ENCODE measurements at regions not wholly inside any gene's neighbourhood (a gene's known extent, or its start where the extent isn't known, plus 50 kb on each side); places are given as distances from the start of the nearest gene placed in this dataset.

GRCh38 chr4:120540625-120541024 lies 381.9 kb downstream of the PRDM5 start:
- no peaks in the 10 kb centered on the region for H3K4me1 ChIP-seq (ENCODE audit: control insufficient read depth in 2 of 2, insufficient read depth in 1 of 2, low read depth in 1 of 2, low read length in 2 of 2)
- no peak overlapping the region for H3K18ac ChIP-seq (ENCODE audit: low read length)
- H2AFZ ChIP-seq (ENCODE audit: low read length): no peak overlapping the region
- no peak overlapping the region for H3K27ac ChIP-seq (replicated peaks; ENCODE audit: low read length)
- no peak overlapping the region for H4K91ac ChIP-seq (ENCODE audit: low read depth, low read length, poor library complexity)
- H2BK5ac ChIP-seq (ENCODE audit: low read length): no peak overlapping the region
- H2AK5ac ChIP-seq (ENCODE audit: low read depth, low read length): no peak overlapping the region
- DNase-seq (ENCODE audit: low spot score): no peak
- H3K27me3 ChIP-seq (ENCODE audit: control insufficient read depth in 3 of 3, insufficient read depth in 3 of 3, low read depth in 1 of 3, low read length in 3 of 3): no peaks in the 10 kb centered on the region
- no peaks in the 10 kb centered on the region for H3K36me3 ChIP-seq (replicated peaks in 1 of 2; ENCODE audit: control insufficient read depth in 2 of 2, insufficient read depth in 2 of 2, low read length in 2 of 2)
- no CpG with 5 or more reads among the region's 5 CpGs for WGBS, 2 donors (ENCODE audit: extremely low coverage in 2 of 2, insufficient read length in 2 of 2, insufficient replicate concordance in 1 of 2)
- H3K14ac ChIP-seq (ENCODE audit: low read length): no peak overlapping the region
- H3K4ac ChIP-seq (ENCODE audit: low read length): no peak overlapping the region
- no peak overlapping the region for H2BK15ac ChIP-seq (ENCODE audit: low read length)
- no peak overlapping the region for H4K8ac ChIP-seq (ENCODE audit: low read depth, low read length)
- H3K79me1 ChIP-seq (ENCODE audit: low read depth, low read length): no peaks in the 10 kb centered on the region
- H2BK12ac ChIP-seq (ENCODE audit: low read length): no peak overlapping the region
- no peak overlapping the region for H3K4me2 ChIP-seq (ENCODE audit: insufficient read depth, low read length, poor library complexity, severe bottlenecking)
- no peak overlapping the region for H3K23ac ChIP-seq (ENCODE audit: low read depth, low read length, poor library complexity)
- H2BK120ac ChIP-seq (ENCODE audit: low read depth, low read length): no peak overlapping the region
- no peak overlapping the region for H3K4me3 ChIP-seq (ENCODE audit: low read length in 2 of 2)
- H3K9me3 ChIP-seq (replicated peaks in 1 of 2; ENCODE audit: control insufficient read depth in 2 of 2, insufficient read depth in 1 of 2, low read depth in 1 of 2, low read length in 2 of 2): no peaks in the 10 kb centered on the region
- H3K9ac ChIP-seq (ENCODE audit: low read depth, low read length, poor library complexity): no peak overlapping the region

GRCh38 chr4:120536884-120537283 lies 385.6 kb downstream of the PRDM5 start:
- Histone ChIP-seq H4K91ac (ENCODE audit: low read depth, low read length, poor library complexity) (no peak overlapping the region), H2AK5ac (ENCODE audit: low read depth, low read length) (no peak overlapping the region), H3K4ac (ENCODE audit: low read length) (no peak overlapping the region), H2BK12ac (ENCODE audit: low read length) (no peak overlapping the region), H3K9me3 (replicated peaks in 1 of 2; ENCODE audit: control insufficient read depth in 2 of 2, insufficient read depth in 1 of 2, low read depth in 1 of 2, low read length in 2 of 2) (no peaks in the 10 kb centered on the region), H2BK5ac (ENCODE audit: low read length) (no peak overlapping the region), H3K27ac (replicated peaks; ENCODE audit: low read length) (no peak overlapping the region), H3K18ac (ENCODE audit: low read length) (no peak overlapping the region), H3K23ac (ENCODE audit: low read depth, low read length, poor library complexity) (no peak overlapping the region), H3K4me2 (ENCODE audit: insufficient read depth, low read length, poor library complexity, severe bottlenecking) (no peak overlapping the region), H3K27me3 (ENCODE audit: control insufficient read depth in 3 of 3, insufficient read depth in 3 of 3, low read depth in 1 of 3, low read length in 3 of 3) (no peaks in the 10 kb centered on the region), H3K36me3 (replicated peaks in 1 of 2; ENCODE audit: control insufficient read depth in 2 of 2, insufficient read depth in 2 of 2, low read length in 2 of 2) (no peaks in the 10 kb centered on the region), H4K8ac (ENCODE audit: low read depth, low read length) (no peak overlapping the region), H2BK120ac (ENCODE audit: low read depth, low read length) (no peak overlapping the region), H3K9ac (ENCODE audit: low read depth, low read length, poor library complexity) (no peak overlapping the region), H3K4me1 (ENCODE audit: control insufficient read depth in 2 of 2, insufficient read depth in 1 of 2, low read depth in 1 of 2, low read length in 2 of 2) (no peaks in the 10 kb centered on the region), H3K79me1 (ENCODE audit: low read depth, low read length) (no peaks in the 10 kb centered on the region), H2BK15ac (ENCODE audit: low read length) (no peak overlapping the region), H3K14ac (ENCODE audit: low read length) (no peak overlapping the region), H3K4me3 (ENCODE audit: low read length in 2 of 2) (no peak overlapping the region), H2AFZ (ENCODE audit: low read length) (no peak overlapping the region)
- no peak for DNase-seq (ENCODE audit: low spot score)
- WGBS, 2 donors (ENCODE audit: extremely low coverage in 2 of 2, insufficient read length in 2 of 2, insufficient replicate concordance in 1 of 2): no CpG with 5 or more reads among the region's 4 CpGs

GRCh38 chr4:120528428-120528827 lies 394.1 kb downstream of the PRDM5 start:
- no peak overlapping the region for H3K4me2 ChIP-seq (ENCODE audit: insufficient read depth, low read length, poor library complexity, severe bottlenecking)
- no peak overlapping the region for H2BK12ac ChIP-seq (ENCODE audit: low read length)
- H2BK120ac ChIP-seq (ENCODE audit: low read depth, low read length): no peak overlapping the region
- H3K36me3 ChIP-seq (replicated peaks in 1 of 2; ENCODE audit: control insufficient read depth in 2 of 2, insufficient read depth in 2 of 2, low read length in 2 of 2): no peaks in the 10 kb centered on the region
- H2AFZ ChIP-seq (ENCODE audit: low read length): no peak overlapping the region
- no peak overlapping the region for H3K4ac ChIP-seq (ENCODE audit: low read length)
- peaks cover 0 to 7% of the 10 kb centered on the region in 2 donors for H3K9me3 ChIP-seq (replicated peaks in 1 of 2; ENCODE audit: control insufficient read depth in 2 of 2, insufficient read depth in 1 of 2, low read depth in 1 of 2, low read length in 2 of 2)
- H3K4me3 ChIP-seq (ENCODE audit: low read length in 2 of 2): no peak overlapping the region
- no peak overlapping the region for H3K9ac ChIP-seq (ENCODE audit: low read depth, low read length, poor library complexity)
- no peak overlapping the region for H3K18ac ChIP-seq (ENCODE audit: low read length)
- H4K8ac ChIP-seq (ENCODE audit: low read depth, low read length): no peak overlapping the region
- peaks cover 0 to 18% of the 10 kb centered on the region in 2 donors for H3K4me1 ChIP-seq (ENCODE audit: control insufficient read depth in 2 of 2, insufficient read depth in 1 of 2, low read depth in 1 of 2, low read length in 2 of 2)
- H2BK15ac ChIP-seq (ENCODE audit: low read length): no peak overlapping the region
- H2AK5ac ChIP-seq (ENCODE audit: low read depth, low read length): no peak overlapping the region
- no peak overlapping the region for H4K91ac ChIP-seq (ENCODE audit: low read depth, low read length, poor library complexity)
- DNase-seq (ENCODE audit: low spot score): no peak
- H3K14ac ChIP-seq (ENCODE audit: low read length): no peak overlapping the region
- H3K79me1 ChIP-seq (ENCODE audit: low read depth, low read length): no peaks in the 10 kb centered on the region
- no peaks in the 10 kb centered on the region for H3K27me3 ChIP-seq (ENCODE audit: control insufficient read depth in 3 of 3, insufficient read depth in 3 of 3, low read depth in 1 of 3, low read length in 3 of 3)
- H3K27ac ChIP-seq (replicated peaks; ENCODE audit: low read length): no peak overlapping the region
- H3K23ac ChIP-seq (ENCODE audit: low read depth, low read length, poor library complexity): no peak overlapping the region
- no peak overlapping the region for H2BK5ac ChIP-seq (ENCODE audit: low read length)

- no peak overlapping the region for H2BK15ac ChIP-seq (ENCODE audit: low read length)
- no peaks in the 10 kb centered on the region for H3K79me1 ChIP-seq (ENCODE audit: low read depth, low read length)
- peaks cover 0 to 7% of the 10 kb centered on the region in 2 donors for H3K9me3 ChIP-seq (replicated peaks in 1 of 2; ENCODE audit: control insufficient read depth in 2 of 2, insufficient read depth in 1 of 2, low read depth in 1 of 2, low read length in 2 of 2)
- no peak for DNase-seq (ENCODE audit: low spot score)
- H3K27me3 ChIP-seq (ENCODE audit: control insufficient read depth in 3 of 3, insufficient read depth in 3 of 3, low read depth in 1 of 3, low read length in 3 of 3): no peaks in the 10 kb centered on the region
- H3K36me3 ChIP-seq (replicated peaks in 1 of 2; ENCODE audit: control insufficient read depth in 2 of 2, insufficient read depth in 2 of 2, low read length in 2 of 2): no peaks in the 10 kb centered on the region
- H2BK5ac ChIP-seq (ENCODE audit: low read length): no peak overlapping the region
- H3K23ac ChIP-seq (ENCODE audit: low read depth, low read length, poor library complexity): no peak overlapping the region
- H2AK5ac ChIP-seq (ENCODE audit: low read depth, low read length): no peak overlapping the region
- no peak overlapping the region for H2AFZ ChIP-seq (ENCODE audit: low read length)
- H2BK120ac ChIP-seq (ENCODE audit: low read depth, low read length): no peak overlapping the region
- H4K91ac ChIP-seq (ENCODE audit: low read depth, low read length, poor library complexity): no peak overlapping the region
- no peak overlapping the region for H3K4ac ChIP-seq (ENCODE audit: low read length)
- peaks cover 0 to 18% of the 10 kb centered on the region in 2 donors for H3K4me1 ChIP-seq (ENCODE audit: control insufficient read depth in 2 of 2, insufficient read depth in 1 of 2, low read depth in 1 of 2, low read length in 2 of 2)
- no peak overlapping the region for H3K4me2 ChIP-seq (ENCODE audit: insufficient read depth, low read length, poor library complexity, severe bottlenecking)
- no peak overlapping the region for H3K18ac ChIP-seq (ENCODE audit: low read length)
- no peak overlapping the region for H2BK12ac ChIP-seq (ENCODE audit: low read length)
- no peak overlapping the region for H3K9ac ChIP-seq (ENCODE audit: low read depth, low read length, poor library complexity)
- H3K14ac ChIP-seq (ENCODE audit: low read length): no peak overlapping the region
- H3K27ac ChIP-seq (replicated peaks; ENCODE audit: low read length): no peak overlapping the region
- no peak overlapping the region for H3K4me3 ChIP-seq (ENCODE audit: low read length in 2 of 2)
- no peak overlapping the region for H4K8ac ChIP-seq (ENCODE audit: low read depth, low read length)
Measured at GRCh38 chr4:120526033-120526432, 396.5 kb downstream of the PRDM5 start.
